Left ventricle myocardium inferior (tissue), 1 donor: ENCODE measurements at regions not wholly inside any gene's neighbourhood (a gene's known extent, or its start where the extent isn't known, plus 50 kb on each side); places are given as distances from the start of the nearest gene placed in this dataset.

Source experiments
- DNase-seq: peaks from one replicate; pipeline ENCODE4 v3.0.0-alpha.2; 2020
- H3K27ac ChIP-seq: fragments of 200-600 bp; replicated peaks from 2 replicates; pipeline ENCODE4 v1.8.0; 2021
- H3K27me3 ChIP-seq: fragments of 200-600 bp; 2 replicates; pipeline ENCODE4 v1.8.0; 2021; ENCODE audit warnings: low read depth
- H3K36me3 ChIP-seq: fragments of 200-600 bp; 2 replicates; pipeline ENCODE4 v1.8.0; 2021
- H3K4me1 ChIP-seq: fragments of 200-600 bp; 2 replicates; pipeline ENCODE4 v1.8.0; 2021
- H3K4me3 ChIP-seq: fragments of 200-600 bp; 2 replicates; pipeline ENCODE4 v1.8.0; 2021; ENCODE audit warnings: mild to moderate bottlenecking, moderate library complexity
- H3K9me3 ChIP-seq: fragments of 200-600 bp; replicated peaks from 2 replicates; pipeline ENCODE4 v1.8.0; 2021
- CTCF ChIP-seq: fragments of 200-600 bp; IDR thresholded peaks from 2 replicates; pipeline ENCODE4 v1.8.0; 2021; ENCODE audit warnings: antibody characterized with exemption, mild to moderate bottlenecking, borderline replicate concordance
- intact Hi-C: fragments of 100-400 bp; cut with micrococcal nuclease; formaldehyde crosslinking; loops from one replicate; pipeline ENCODE4 v1.11.0; 2022
- donor health status: DM: no; HTN: yes; CAD: no; lungs with severe emphysema.

GRCh38 chr3:127411083-127411727 lies 123.4 kb upstream of the PRR20G start:
- DNase-seq: no peak
- Histone ChIP-seq H3K27ac (no peak overlapping the region), H3K4me3 (no peak overlapping the region), H3K36me3 (no peaks in the 10 kb centered on the region), H3K9me3 (no peaks in the 10 kb centered on the region), H3K27me3 (peaks cover 85% of the 10 kb centered on the region), H3K4me1 (no peaks in the 10 kb centered on the region)
- no peak for TF ChIP-seq CTCF
- intact Hi-C loops: no loop called here

- intact Hi-C loops: no loop called here
- DNase-seq: peak; percentile 2
These were observed 122.8 kb upstream of the PRR20G start for GRCh38 chr3:127410678-127411077.

GRCh38 chr3:127410137-127410488 lies 122.3 kb upstream of the PRR20G start:
- Histone ChIP-seq H3K4me1 (no peaks in the 10 kb centered on the region), H3K4me3 (no peak overlapping the region), H3K36me3 (no peaks in the 10 kb centered on the region), H3K27ac (no peak overlapping the region), H3K9me3 (no peaks in the 10 kb centered on the region), H3K27me3 (peaks cover 83% of the 10 kb centered on the region)
- no peak for TF ChIP-seq CTCF
- intact Hi-C loops: no loop called here
- no peak for DNase-seq

More at GRCh38 chr3:127410678-127411077, 122.8 kb upstream of the PRR20G start:
- Histone ChIP-seq H3K36me3 (no peaks in the 10 kb centered on the region), H3K4me1 (no peaks in the 10 kb centered on the region), H3K27me3 (peaks cover 85% of the 10 kb centered on the region), H3K4me3 (no peak overlapping the region), H3K27ac (no peak overlapping the region), H3K9me3 (no peaks in the 10 kb centered on the region)
- TF ChIP-seq CTCF: no peak

- intact Hi-C loops: no loop called here
- Histone ChIP-seq H3K27ac (no peak overlapping the region), H3K4me3 (no peak overlapping the region), H3K36me3 (no peaks in the 10 kb centered on the region), H3K4me1 (no peaks in the 10 kb centered on the region), H3K27me3 (peaks cover 79% of the 10 kb centered on the region), H3K9me3 (no peaks in the 10 kb centered on the region)
- DNase-seq: no peak
- no peak for TF ChIP-seq CTCF
These were observed 121.7 kb upstream of the PRR20G start for GRCh38 chr3:127409421-127410136.

- no peak for DNase-seq
- peaks cover 74% of the 10 kb centered on the region for H3K27me3 ChIP-seq
These were observed 121.0 kb upstream of the PRR20G start for GRCh38 chr3:127408684-127409420.

More at GRCh38 chr3:127408684-127409420, 121.0 kb upstream of the PRR20G start:
- no peak for TF ChIP-seq CTCF
- Histone ChIP-seq H3K27ac (no peak overlapping the region), H3K4me1 (no peaks in the 10 kb centered on the region), H3K9me3 (no peaks in the 10 kb centered on the region), H3K36me3 (no peaks in the 10 kb centered on the region), H3K4me3 (no peak overlapping the region)
- intact Hi-C loops: no loop called here
